Astrocyte (in vitro differentiated cells and primary cell): ENCODE measurements at regions not wholly inside any gene's neighbourhood (a gene's known extent, or its start where the extent isn't known, plus 50 kb on each side); places are given as distances from the start of the nearest gene placed in this dataset.

ENCODE experiments used
- DNase-seq: peaks from one replicate; pipeline ENCODE4 v3.0.0-alpha.2; 2010; ENCODE audit warnings: low read depth
- FAIRE-seq: peaks from 2 replicates; lab custom pipeline; 2011; peaks lifted over from hg19 to GRCh38; lab: Jason Lieb, UNC
- H2AFZ ChIP-seq: 2 replicates; pipeline ENCODE4 v1.6.0; 2012; ENCODE audit warnings: low read depth, low read length, inconsistent platforms
- H3K27ac ChIP-seq: 2 replicates; pipeline ENCODE4 v1.5.1; 2011; ENCODE audit warnings: low read depth, low read length, inconsistent platforms
- H3K27me3 ChIP-seq: 2 replicates; pipeline ENCODE4 v1.6.0; 2011; ENCODE audit warnings: low read length, inconsistent platforms; ENCODE audit not compliant: insufficient read depth
- H3K36me3 ChIP-seq: 2 replicates; pipeline ENCODE4 v1.5.1; 2011; ENCODE audit warnings: low read length, inconsistent platforms; ENCODE audit not compliant: insufficient read depth
- H3K4me1 ChIP-seq: 2 replicates; pipeline ENCODE4 v1.5.1; 2011; ENCODE audit warnings: low read length, inconsistent platforms; ENCODE audit not compliant: insufficient read depth
- H3K4me2 ChIP-seq: 2 replicates; pipeline ENCODE4 v1.6.0; 2012; ENCODE audit warnings: low read length, inconsistent platforms
- H3K4me3 ChIP-seq: 2 replicates; pipeline ENCODE4 v1.5.1; 2011; ENCODE audit warnings: low read depth, mild to moderate bottlenecking, low read length, inconsistent platforms; ENCODE audit not compliant: insufficient read depth
- H3K79me2 ChIP-seq: 2 replicates; pipeline ENCODE4 v1.6.0; 2012; ENCODE audit warnings: mild to moderate bottlenecking, low read length, inconsistent platforms; ENCODE audit not compliant: insufficient read depth
- H3K9ac ChIP-seq: 2 replicates; pipeline ENCODE4 v1.6.0; 2012; ENCODE audit warnings: mild to moderate bottlenecking, low read length, inconsistent platforms
- H3K9me3 ChIP-seq: 2 replicates; pipeline ENCODE4 v1.5.1; 2012; ENCODE audit warnings: low read depth, mild to moderate bottlenecking, low read length, inconsistent platforms; ENCODE audit not compliant: insufficient read depth
- H4K20me1 ChIP-seq: 2 replicates; pipeline ENCODE4 v1.6.0; 2012; ENCODE audit warnings: low read length, inconsistent platforms; ENCODE audit not compliant: insufficient read depth
- H3K27ac Mint-ChIP-seq: one replicate; pipeline ENCODE4 v1.8.0; 2021; ENCODE audit warnings: mild to moderate bottlenecking, mixed read lengths; ENCODE audit not compliant: unreplicated experiment
- H3K27me3 Mint-ChIP-seq: one replicate; pipeline ENCODE4 v1.8.0; 2021; ENCODE audit warnings: low read depth, mixed read lengths; ENCODE audit not compliant: unreplicated experiment
- H3K36me3 Mint-ChIP-seq: one replicate; pipeline ENCODE4 v1.8.0; 2021; ENCODE audit warnings: low read depth, mixed read lengths; ENCODE audit not compliant: unreplicated experiment
- H3K4me1 Mint-ChIP-seq: one replicate; pipeline ENCODE4 v1.8.0; 2021; ENCODE audit warnings: low read depth, mixed read lengths; ENCODE audit not compliant: unreplicated experiment
- H3K4me3 Mint-ChIP-seq: one replicate; pipeline ENCODE4 v1.8.0; 2021; ENCODE audit warnings: mild to moderate bottlenecking, moderate library complexity, mixed read lengths; ENCODE audit not compliant: unreplicated experiment
- H3K9me3 Mint-ChIP-seq: one replicate; pipeline ENCODE4 v1.8.0; 2021; ENCODE audit warnings: mild to moderate bottlenecking, mixed read lengths; ENCODE audit not compliant: unreplicated experiment
- CTCF ChIP-seq: IDR thresholded peaks from 2 replicates; pipeline ENCODE4 v1.5.1; 2011; ENCODE audit warnings: low read depth, mild to moderate bottlenecking, inconsistent platforms, low read length, moderate library complexity; ENCODE audit not compliant: insufficient read depth
- EZH2 ChIP-seq: IDR thresholded peaks from 2 replicates; pipeline ENCODE4 v1.6.1; 2012; ENCODE audit warnings: mild to moderate bottlenecking, low read length, inconsistent platforms; ENCODE audit not compliant: insufficient read depth

- Mint-ChIP-seq H3K36me3 (no peaks in the 10 kb centered on the region), H3K27me3 (no peaks in the 10 kb centered on the region), H3K4me1 (no peaks in the 10 kb centered on the region), H3K27ac (no peak overlapping the region), H3K9me3 (peaks cover 2% of the 10 kb centered on the region), H3K4me3 (no peak overlapping the region)
- no peaks in the 10 kb centered on the region for H4K20me1 ChIP-seq
- H3K36me3 ChIP-seq, result no peaks in the 10 kb centered on the region
- H3K9me3 ChIP-seq, result peaks cover 6% of the 10 kb centered on the region
- no peak overlapping the region for H2AFZ ChIP-seq
- H3K79me2 ChIP-seq, result no peaks in the 10 kb centered on the region
- no peak overlapping the region for H3K27ac ChIP-seq
- no peaks in the 10 kb centered on the region for H3K4me1 ChIP-seq
- no peak for DNase-seq
- H3K4me3 ChIP-seq, result no peak overlapping the region
- FAIRE-seq, result no peak
- no peak for TF ChIP-seq EZH2
- no peak for TF ChIP-seq CTCF
- no peak overlapping the region for H3K4me2 ChIP-seq
- H3K27me3 ChIP-seq, result no peaks in the 10 kb centered on the region
- H3K9ac ChIP-seq, result no peak overlapping the region
These were observed 383.4 kb upstream of the LARGE1 start for GRCh38 chr22:34303656-34304055.

DNA sequence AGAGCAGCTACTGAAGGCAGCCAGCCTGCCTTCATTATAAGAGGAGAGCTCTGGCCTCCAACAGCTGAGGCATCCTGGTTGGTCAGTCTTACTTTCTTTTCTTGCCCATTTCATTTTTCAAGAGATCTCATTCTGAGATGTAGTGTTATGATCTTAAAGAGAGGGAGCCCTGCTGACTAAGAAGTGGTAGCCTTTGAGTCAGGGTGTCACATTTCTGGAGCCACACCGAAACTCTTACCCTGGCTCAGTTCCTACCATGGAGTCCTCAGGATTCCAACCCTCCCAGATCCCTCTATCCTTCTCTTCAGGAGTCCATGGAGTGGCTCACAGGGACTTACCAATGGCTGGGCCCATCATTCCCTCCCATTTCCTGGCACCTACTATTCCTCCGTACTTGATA, 386.1 kb upstream of the LARGE1 start:
- no peak overlapping the region for H3K4me3 ChIP-seq
- no peaks in the 10 kb centered on the region for H4K20me1 ChIP-seq
- H3K36me3 ChIP-seq, result no peaks in the 10 kb centered on the region
- no peak for TF ChIP-seq EZH2
- TF ChIP-seq CTCF, result no peak
- no peaks in the 10 kb centered on the region for H3K27me3 ChIP-seq
- Mint-ChIP-seq H3K9me3 (peaks cover 2% of the 10 kb centered on the region), H3K27ac (no peak overlapping the region), H3K27me3 (no peaks in the 10 kb centered on the region), H3K4me3 (no peak overlapping the region), H3K36me3 (no peaks in the 10 kb centered on the region), H3K4me1 (no peaks in the 10 kb centered on the region)
- H3K4me1 ChIP-seq, result no peaks in the 10 kb centered on the region
- no peak overlapping the region for H3K4me2 ChIP-seq
- H3K9me3 ChIP-seq, result no peaks in the 10 kb centered on the region
- H2AFZ ChIP-seq, result no peak overlapping the region
- no peaks in the 10 kb centered on the region for H3K79me2 ChIP-seq
- DNase-seq (no peak), FAIRE-seq (no peak)
- H3K9ac ChIP-seq, result no peak overlapping the region
- H3K27ac ChIP-seq, result no peak overlapping the region

DNA sequence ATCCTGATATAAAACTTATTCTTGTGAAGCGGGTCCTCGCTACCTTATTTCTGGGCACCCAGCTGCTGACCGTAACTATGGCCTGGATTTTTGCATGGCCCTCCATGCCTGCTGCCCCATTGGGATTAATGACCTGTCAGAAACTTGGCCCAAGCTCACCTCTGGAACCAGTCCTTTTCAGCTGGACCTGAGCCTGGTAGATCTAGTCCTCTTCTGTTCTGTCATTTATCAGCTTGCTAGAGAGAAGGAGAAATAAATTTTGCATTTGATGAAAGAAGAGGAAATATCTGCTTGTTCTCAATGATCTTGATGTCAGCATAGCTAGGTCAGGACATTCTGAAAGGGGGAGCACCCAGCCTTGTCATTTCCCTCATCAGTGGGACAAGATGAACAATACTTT, 387.8 kb upstream of the LARGE1 start:
- no peaks in the 10 kb centered on the region for H3K27me3 ChIP-seq
- H3K9me3 Mint-ChIP-seq, result peaks cover 2% of the 10 kb centered on the region
- no peak overlapping the region for H3K27ac Mint-ChIP-seq
- no peaks in the 10 kb centered on the region for H3K36me3 ChIP-seq
- no peaks in the 10 kb centered on the region for H4K20me1 ChIP-seq
- H3K79me2 ChIP-seq, result no peaks in the 10 kb centered on the region
- no peaks in the 10 kb centered on the region for H3K9me3 ChIP-seq
- TF ChIP-seq CTCF, result no peak
- TF ChIP-seq EZH2, result no peak
- H3K4me3 ChIP-seq, result no peak overlapping the region
- no peak overlapping the region for H3K4me3 Mint-ChIP-seq
- no peak overlapping the region for H3K4me2 ChIP-seq
- DNase-seq (no peak), FAIRE-seq (no peak)
- no peaks in the 10 kb centered on the region for H3K36me3 Mint-ChIP-seq
- no peaks in the 10 kb centered on the region for H3K27me3 Mint-ChIP-seq
- H3K9ac ChIP-seq, result no peak overlapping the region
- no peak overlapping the region for H2AFZ ChIP-seq
- no peaks in the 10 kb centered on the region for H3K4me1 ChIP-seq
- H3K27ac ChIP-seq, result no peak overlapping the region
- no peaks in the 10 kb centered on the region for H3K4me1 Mint-ChIP-seq
